ENCODE measurements at regions not wholly inside any gene's neighbourhood (a gene's known extent, or its start where the extent isn't known, plus 50 kb on each side); places are given as distances from the start of the nearest gene placed in this dataset.

- TF ChIP-seq TAF1 (IDR thresholded peaks at IDR 0.05; ENCODE audit: low read depth) = no peak
- TF ChIP-seq EP300 (IDR thresholded peaks at IDR 0.05; ENCODE audit: borderline replicate concordance) = no peak
Observed at GRCh38 chr5:107286447-107287098, 384.2 kb downstream of the EFNA5 start.
